H9 (cell line): ENCODE measurements at regions not wholly inside any gene's neighbourhood (a gene's known extent, or its start where the extent isn't known, plus 50 kb on each side); places are given as distances from the start of the nearest gene placed in this dataset.

Source experiments
- DNase-seq: peaks from one replicate; pipeline ENCODE4 v3.0.0-alpha.2; 2017
- H2AFZ ChIP-seq: one replicate; pipeline ENCODE4 v1.6.1; 2013; ENCODE audit warnings: mild to moderate bottlenecking, low read length, control low read depth, moderate library complexity
- H2AK5ac ChIP-seq: 2 replicates; pipeline ENCODE4 v1.6.1; 2013; ENCODE audit warnings: low read length, control low read depth, mixed read lengths; ENCODE audit not compliant: insufficient read length
- H2BK120ac ChIP-seq: one replicate; pipeline ENCODE4 v1.6.1; 2013; ENCODE audit warnings: low read depth, mild to moderate bottlenecking, low read length, control low read depth, inconsistent platforms; ENCODE audit not compliant: poor library complexity, severe bottlenecking
- H2BK12ac ChIP-seq: 2 replicates; pipeline ENCODE4 v1.6.1; 2013; ENCODE audit warnings: low read length, control low read depth, mixed read lengths, low read depth; ENCODE audit not compliant: insufficient read length
- H2BK15ac ChIP-seq: 2 replicates; pipeline ENCODE4 v1.6.1; 2013; ENCODE audit warnings: low read depth, low read length, control low read depth
- H2BK20ac ChIP-seq: one replicate; pipeline ENCODE4 v1.6.1; 2013; ENCODE audit warnings: low read depth, mild to moderate bottlenecking, low read length, control low read depth, inconsistent platforms; ENCODE audit not compliant: poor library complexity, severe bottlenecking
- H2BK5ac ChIP-seq: 2 replicates; pipeline ENCODE4 v1.6.1; 2013; ENCODE audit warnings: low read length, control low read depth, mixed read lengths; ENCODE audit not compliant: insufficient read length
- H3K14ac ChIP-seq: 2 replicates; pipeline ENCODE4 v1.6.1; 2013; ENCODE audit warnings: low read length, control low read depth; ENCODE audit not compliant: insufficient read depth
- H3K18ac ChIP-seq: 2 replicates; pipeline ENCODE4 v1.6.1; 2013; ENCODE audit warnings: low read depth, mild to moderate bottlenecking, mixed read lengths, low read length, control low read depth; ENCODE audit not compliant: insufficient read length
- H3K23ac ChIP-seq: 2 replicates; pipeline ENCODE4 v1.6.1; 2013; ENCODE audit warnings: low read length, control low read depth, mixed read lengths, low read depth; ENCODE audit not compliant: insufficient read length
- H3K23me2 ChIP-seq: 2 replicates; pipeline ENCODE4 v1.6.1; 2013; ENCODE audit warnings: low read depth, mild to moderate bottlenecking, mixed read lengths, low read length, control low read depth; ENCODE audit not compliant: insufficient read length, poor library complexity, severe bottlenecking
- H3K27ac ChIP-seq: 2 replicates; pipeline ENCODE4 v1.5.1; 2013; ENCODE audit warnings: low read length, control low read depth, mixed read lengths, low read depth; ENCODE audit not compliant: insufficient read length
- H3K27me3 ChIP-seq: 2 replicates; pipeline ENCODE4 v1.6.1; 2013; ENCODE audit warnings: low read length, control low read depth, inconsistent platforms; ENCODE audit not compliant: insufficient read depth
- H3K4ac ChIP-seq: 2 replicates; pipeline ENCODE4 v1.6.1; 2013; ENCODE audit warnings: low read depth, mild to moderate bottlenecking, control low read depth, inconsistent platforms, low read length, moderate library complexity
- H3K4me1 ChIP-seq: 2 replicates; pipeline ENCODE4 v1.6.1; 2013; ENCODE audit warnings: low read length, control low read depth, inconsistent platforms; ENCODE audit not compliant: insufficient read depth
- H3K4me2 ChIP-seq: 2 replicates; pipeline ENCODE4 v1.6.1; 2013; ENCODE audit warnings: low read length, control low read depth, mixed read lengths; ENCODE audit not compliant: insufficient read length, insufficient read depth
- H3K56ac ChIP-seq: 2 replicates; pipeline ENCODE4 v1.6.1; 2013; ENCODE audit warnings: low read depth, mild to moderate bottlenecking, mixed read lengths, low read length, control low read depth; ENCODE audit not compliant: insufficient read length
- H3K79me1 ChIP-seq: 2 replicates; pipeline ENCODE4 v1.6.1; 2013; ENCODE audit warnings: low read depth, mild to moderate bottlenecking, moderate library complexity, low read length, control low read depth, inconsistent platforms; ENCODE audit not compliant: insufficient read depth, poor library complexity, severe bottlenecking
- H3K79me2 ChIP-seq: 2 replicates; pipeline ENCODE4 v1.6.1; 2013; ENCODE audit warnings: low read length, control low read depth, inconsistent platforms; ENCODE audit not compliant: insufficient read depth
- H3K9ac ChIP-seq: 2 replicates; pipeline ENCODE4 v1.6.1; 2013; ENCODE audit warnings: low read length, control low read depth, mixed read lengths; ENCODE audit not compliant: insufficient read length; ENCODE audit errors: extremely low read depth
- H3K9me3 ChIP-seq: one replicate; pipeline ENCODE4 v1.6.1; 2013; ENCODE audit warnings: low read depth, low read length, inconsistent platforms; ENCODE audit not compliant: control insufficient read depth
- H3T11ph ChIP-seq: one replicate; pipeline ENCODE4 v1.6.1; 2013; ENCODE audit warnings: mild to moderate bottlenecking, low read length, control low read depth, inconsistent platforms
- H4K20me1 ChIP-seq: one replicate; pipeline ENCODE4 v1.6.1; 2013; ENCODE audit not compliant: control insufficient read depth, insufficient read length, insufficient read depth
- H4K5ac ChIP-seq: 2 replicates; pipeline ENCODE4 v1.6.1; 2013; ENCODE audit warnings: low read depth, mild to moderate bottlenecking, mixed read lengths, low read length, control low read depth; ENCODE audit not compliant: insufficient read length
- H4K8ac ChIP-seq: replicated peaks from 2 replicates; pipeline ENCODE4 v1.6.1; 2013; ENCODE audit warnings: low read length, control low read depth, mixed read lengths, low read depth; ENCODE audit not compliant: insufficient read length
- H4K91ac ChIP-seq: 2 replicates; pipeline ENCODE4 v1.6.1; 2013; ENCODE audit warnings: low read depth, mild to moderate bottlenecking, moderate library complexity, mixed read lengths, low read length, control low read depth; ENCODE audit not compliant: insufficient read length
- H3K27ac Mint-ChIP-seq, 3 experiments: 2 replicates in 2 of 3; 3 replicates in 1 of 3; pipeline ENCODE4 v1.8.0; 2020 to 2021; ENCODE audit warnings: mixed read lengths in 3 of 3, mild to moderate bottlenecking in 1 of 3, moderate library complexity in 1 of 3
- H3K27me3 Mint-ChIP-seq: 2 replicates; pipeline ENCODE4 v1.8.0; 2021; ENCODE audit warnings: low read depth, mild to moderate bottlenecking, moderate library complexity, mixed read lengths
- H3K36me3 Mint-ChIP-seq, 3 experiments: 2 replicates in 2 of 3; 3 replicates in 1 of 3; pipeline ENCODE4 v1.8.0; 2020 to 2021; ENCODE audit warnings: low read depth in 3 of 3, mixed read lengths in 3 of 3; ENCODE audit not compliant: insufficient read depth in 1 of 3
- H3K4me1 Mint-ChIP-seq, 2 experiments: 2 replicates each; pipeline ENCODE4 v1.8.0; 2020; ENCODE audit warnings: mixed read lengths in 2 of 2
- H3K4me3 Mint-ChIP-seq, 2 experiments: 2 replicates in 1 of 2; 3 replicates in 1 of 2; pipeline ENCODE4 v1.8.0; 2020 to 2021; ENCODE audit warnings: mild to moderate bottlenecking in 2 of 2, mixed read lengths in 2 of 2, moderate library complexity in 1 of 2
- H3K9me3 Mint-ChIP-seq, 2 experiments: 2 replicates in 1 of 2; 3 replicates in 1 of 2; pipeline ENCODE4 v1.8.0; 2020; ENCODE audit warnings: mild to moderate bottlenecking in 2 of 2, mixed read lengths in 2 of 2, moderate library complexity in 1 of 2
- WGBS: extraction: QIAGEN DNeasy Blood & Tissue Kit; methylation state at CpG from one replicate; pipeline ENCODE4 v1.1.7; 2013; ENCODE audit warnings: missing lambda C conversion rate, low lambda C conversion rate, mixed read lengths; ENCODE audit not compliant: insufficient read length; ENCODE audit errors: extremely low coverage; 5-methylcytosine and 5-hydroxymethylcytosine counted together
- TF ChIP-seq, protein P1 (sequence below): fragments of 200-600 bp; sonication (generic); conservative IDR thresholded peaks from 3 replicates; pipeline ENCODE4 v1.8.0; 2021; ENCODE audit warnings: antibody characterized with exemption, mild to moderate bottlenecking

DNA sequence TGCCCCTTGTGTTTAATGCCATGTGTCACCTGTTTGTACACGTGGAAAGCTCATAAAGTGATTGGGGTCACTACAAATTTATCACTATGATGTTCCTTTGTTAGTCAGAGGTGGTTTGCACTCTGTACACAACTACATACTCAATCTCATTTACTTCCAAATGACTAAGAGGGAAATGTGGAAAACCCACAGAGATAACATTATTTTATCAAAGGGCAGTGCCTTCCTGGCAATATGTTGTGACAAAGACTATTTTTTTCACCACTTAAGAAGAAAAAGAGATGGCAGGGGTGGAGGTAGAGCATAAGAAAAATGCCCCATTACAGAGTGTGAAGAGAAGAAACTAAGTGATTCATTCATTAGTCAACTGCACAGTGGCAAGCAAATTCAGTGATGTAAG is 1064.1 kb upstream of the FLRT2 start:
- no peaks in the 10 kb centered on the region for H3K4me1 Mint-ChIP-seq
- no peak overlapping the region for H2BK120ac ChIP-seq
- H2BK20ac ChIP-seq, result no peak overlapping the region
- H3K27me3 ChIP-seq, result no peaks in the 10 kb centered on the region
- no peaks in the 10 kb centered on the region for H3K9me3 Mint-ChIP-seq
- H2AFZ ChIP-seq, result no peak overlapping the region
- DNase-seq, result no peak
- H3K9ac ChIP-seq, result no peak overlapping the region
- no peak overlapping the region for H3T11ph ChIP-seq
- WGBS, result no CpG with 5 or more reads among the region's 1 CpG
- H3K56ac ChIP-seq, result no peak overlapping the region
- no peak overlapping the region for H3K4ac ChIP-seq
- TF ChIP-seq, protein P1, sequence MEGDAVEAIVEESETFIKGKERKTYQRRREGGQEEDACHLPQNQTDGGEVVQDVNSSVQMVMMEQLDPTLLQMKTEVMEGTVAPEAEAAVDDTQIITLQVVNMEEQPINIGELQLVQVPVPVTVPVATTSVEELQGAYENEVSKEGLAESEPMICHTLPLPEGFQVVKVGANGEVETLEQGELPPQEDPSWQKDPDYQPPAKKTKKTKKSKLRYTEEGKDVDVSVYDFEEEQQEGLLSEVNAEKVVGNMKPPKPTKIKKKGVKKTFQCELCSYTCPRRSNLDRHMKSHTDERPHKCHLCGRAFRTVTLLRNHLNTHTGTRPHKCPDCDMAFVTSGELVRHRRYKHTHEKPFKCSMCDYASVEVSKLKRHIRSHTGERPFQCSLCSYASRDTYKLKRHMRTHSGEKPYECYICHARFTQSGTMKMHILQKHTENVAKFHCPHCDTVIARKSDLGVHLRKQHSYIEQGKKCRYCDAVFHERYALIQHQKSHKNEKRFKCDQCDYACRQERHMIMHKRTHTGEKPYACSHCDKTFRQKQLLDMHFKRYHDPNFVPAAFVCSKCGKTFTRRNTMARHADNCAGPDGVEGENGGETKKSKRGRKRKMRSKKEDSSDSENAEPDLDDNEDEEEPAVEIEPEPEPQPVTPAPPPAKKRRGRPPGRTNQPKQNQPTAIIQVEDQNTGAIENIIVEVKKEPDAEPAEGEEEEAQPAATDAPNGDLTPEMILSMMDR, result no peak
- H4K5ac ChIP-seq, result no peak overlapping the region
- H2AK5ac ChIP-seq, result no peak overlapping the region
- no peak overlapping the region for H2BK5ac ChIP-seq
- H3K79me1 ChIP-seq, result no peaks in the 10 kb centered on the region
- no peak overlapping the region for H2BK12ac ChIP-seq
- H3K36me3 Mint-ChIP-seq, result no peaks in the 10 kb centered on the region
- no peak overlapping the region for H3K18ac ChIP-seq
- H3K79me2 ChIP-seq, result no peaks in the 10 kb centered on the region
- no peak overlapping the region for H3K27ac ChIP-seq
- H3K4me3 Mint-ChIP-seq, result no peak overlapping the region
- no peak overlapping the region for H4K8ac ChIP-seq
- no peak overlapping the region for H2BK15ac ChIP-seq
- H3K4me1 ChIP-seq, result no peaks in the 10 kb centered on the region
- no peak overlapping the region for H3K14ac ChIP-seq
- H4K91ac ChIP-seq, result no peak overlapping the region
- H3K23me2 ChIP-seq, result no peaks in the 10 kb centered on the region
- no peak overlapping the region for H3K23ac ChIP-seq
- H3K27ac Mint-ChIP-seq, result no peak overlapping the region
- no peaks in the 10 kb centered on the region for H4K20me1 ChIP-seq
- no peaks in the 10 kb centered on the region for H3K9me3 ChIP-seq
- no peak overlapping the region for H3K4me2 ChIP-seq
- H3K27me3 Mint-ChIP-seq, result no peaks in the 10 kb centered on the region
